ENCODE measurements at regions not wholly inside any gene's neighbourhood (a gene's known extent, or its start where the extent isn't known, plus 50 kb on each side); places are given as distances from the start of the nearest gene placed in this dataset.
"Not testable (repeated sequence)": the region's sequence is repeated elsewhere in the genome, so short reads cannot be mapped to it uniquely, and the experiment has no call there.

DNA sequence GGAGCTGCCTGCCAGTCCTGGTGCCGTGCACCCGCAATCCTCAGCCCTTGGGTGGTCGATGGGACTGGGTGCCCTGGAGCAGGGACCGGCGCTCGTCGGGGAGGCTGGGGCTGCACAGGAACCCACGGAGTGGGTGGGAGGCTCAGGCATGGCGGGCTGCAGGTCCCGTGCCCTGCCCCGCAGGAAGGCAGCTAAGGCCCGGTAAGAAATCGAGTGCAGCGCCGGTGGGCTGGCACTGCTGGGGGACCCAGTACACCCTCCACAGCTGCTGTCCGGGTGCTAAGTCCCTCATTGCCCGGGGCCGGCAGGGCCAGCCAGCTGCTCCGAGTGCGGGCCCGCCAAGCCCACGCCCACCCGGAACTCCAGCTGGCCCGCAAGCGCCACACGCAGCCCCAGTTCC is 153.7 kb downstream of the FAM174A start:
- TF ChIP-seq, protein P1, sequence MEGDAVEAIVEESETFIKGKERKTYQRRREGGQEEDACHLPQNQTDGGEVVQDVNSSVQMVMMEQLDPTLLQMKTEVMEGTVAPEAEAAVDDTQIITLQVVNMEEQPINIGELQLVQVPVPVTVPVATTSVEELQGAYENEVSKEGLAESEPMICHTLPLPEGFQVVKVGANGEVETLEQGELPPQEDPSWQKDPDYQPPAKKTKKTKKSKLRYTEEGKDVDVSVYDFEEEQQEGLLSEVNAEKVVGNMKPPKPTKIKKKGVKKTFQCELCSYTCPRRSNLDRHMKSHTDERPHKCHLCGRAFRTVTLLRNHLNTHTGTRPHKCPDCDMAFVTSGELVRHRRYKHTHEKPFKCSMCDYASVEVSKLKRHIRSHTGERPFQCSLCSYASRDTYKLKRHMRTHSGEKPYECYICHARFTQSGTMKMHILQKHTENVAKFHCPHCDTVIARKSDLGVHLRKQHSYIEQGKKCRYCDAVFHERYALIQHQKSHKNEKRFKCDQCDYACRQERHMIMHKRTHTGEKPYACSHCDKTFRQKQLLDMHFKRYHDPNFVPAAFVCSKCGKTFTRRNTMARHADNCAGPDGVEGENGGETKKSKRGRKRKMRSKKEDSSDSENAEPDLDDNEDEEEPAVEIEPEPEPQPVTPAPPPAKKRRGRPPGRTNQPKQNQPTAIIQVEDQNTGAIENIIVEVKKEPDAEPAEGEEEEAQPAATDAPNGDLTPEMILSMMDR (IDR thresholded peaks at IDR 0.05): not testable (repeated sequence)
- not testable (repeated sequence) for TF ChIP-seq EZH2, EZH2phosphoT487 (IDR thresholded peaks at IDR 0.05)

Measured in neural progenitor cell (in vitro differentiated cells).